GM18507 (cell line): ENCODE measurements at regions not wholly inside any gene's neighbourhood (a gene's known extent, or its start where the extent isn't known, plus 50 kb on each side); places are given as distances from the start of the nearest gene placed in this dataset.
"Not testable (repeated sequence)": the region's sequence is repeated elsewhere in the genome, so short reads cannot be mapped to it uniquely, and the experiment has no call there.

Experiments used
- DNase-seq: peaks from one replicate; pipeline ENCODE4 v3.0.0; 2011; ENCODE audit warnings: low read depth; ENCODE audit not compliant: insufficient read length; ENCODE audit errors: extremely low spot score
- FAIRE-seq: peaks from 2 replicates; lab custom pipeline; 2011; peaks lifted over from hg19 to GRCh38; lab: Jason Lieb, UNC

GRCh38 chr15:54790693-54791092 is 406.0 kb downstream of the RSL24D1 start:
- DNase-seq, result no peak
- no peak for FAIRE-seq

DNA sequence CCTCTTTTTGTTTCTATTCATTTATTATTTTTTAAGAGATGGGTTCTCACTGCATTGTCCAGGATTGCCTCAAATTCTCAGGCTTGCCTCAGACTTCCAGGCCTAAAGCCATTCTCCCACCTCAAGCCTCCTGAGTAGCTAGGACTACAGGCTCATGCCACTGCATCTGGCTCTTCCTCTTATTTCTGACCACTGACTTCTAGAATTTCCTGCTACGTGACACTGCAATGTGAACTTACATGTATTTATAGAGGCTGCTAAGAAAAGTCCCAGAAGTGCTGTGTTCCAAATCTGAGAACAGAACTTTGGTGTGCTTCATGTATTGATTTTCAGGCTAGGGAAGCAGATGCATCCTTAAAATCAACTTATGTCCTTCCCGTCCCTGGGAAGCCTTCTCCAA is 407.4 kb downstream of the RSL24D1 start:
- DNase-seq (no peak), FAIRE-seq (no peak)

DNA sequence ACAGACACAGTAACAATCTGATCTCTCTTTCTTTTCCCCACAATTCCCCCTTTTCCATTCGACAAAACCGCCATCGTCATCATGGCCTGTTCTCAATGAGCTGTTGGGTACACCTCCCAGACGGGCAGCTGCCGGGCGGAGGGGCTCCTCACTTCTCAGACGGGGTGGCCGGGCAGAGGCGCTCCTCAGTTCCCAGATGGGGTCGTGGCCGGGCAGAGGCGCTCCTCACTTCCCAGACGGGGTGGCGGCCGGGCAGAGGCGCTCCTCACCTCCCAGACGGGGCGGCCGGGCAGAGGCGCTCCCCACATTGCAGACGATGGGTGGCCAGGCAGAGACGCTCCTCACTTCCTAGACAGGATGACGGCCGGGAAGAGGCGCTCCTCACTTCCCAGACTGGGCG is 415.5 kb downstream of the RSL24D1 start:
- not testable (repeated sequence) for FAIRE-seq

DNA sequence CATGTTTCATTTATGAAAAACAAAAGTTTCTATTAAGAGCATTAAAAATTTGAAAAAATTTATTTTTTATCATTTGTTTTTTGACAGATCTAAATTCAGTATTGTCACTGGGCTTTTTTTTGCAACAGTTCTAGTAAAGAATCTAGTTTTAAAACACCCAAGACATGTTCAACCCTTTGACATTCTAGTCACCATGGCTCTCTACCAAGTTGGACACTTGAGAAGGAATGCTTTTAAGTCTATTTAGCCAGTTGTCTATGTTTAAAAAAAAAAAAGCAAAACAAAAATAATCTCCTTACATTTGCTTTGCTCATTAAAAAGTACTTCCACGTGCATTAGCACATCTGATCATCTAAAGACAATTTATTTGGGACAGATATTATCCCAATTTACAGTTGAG is 417.5 kb downstream of the RSL24D1 start:
- FAIRE-seq, result no peak

More for the DNA sequence above, 415.5 kb downstream of the RSL24D1 start:
- not testable (repeated sequence) for DNase-seq

GRCh38 chr15:54776410-54776809 is 420.3 kb downstream of the RSL24D1 start:
- DNase-seq (no peak), FAIRE-seq (no peak)

More for the DNA sequence above, 417.5 kb downstream of the RSL24D1 start:
- DNase-seq, result no peak

DNA sequence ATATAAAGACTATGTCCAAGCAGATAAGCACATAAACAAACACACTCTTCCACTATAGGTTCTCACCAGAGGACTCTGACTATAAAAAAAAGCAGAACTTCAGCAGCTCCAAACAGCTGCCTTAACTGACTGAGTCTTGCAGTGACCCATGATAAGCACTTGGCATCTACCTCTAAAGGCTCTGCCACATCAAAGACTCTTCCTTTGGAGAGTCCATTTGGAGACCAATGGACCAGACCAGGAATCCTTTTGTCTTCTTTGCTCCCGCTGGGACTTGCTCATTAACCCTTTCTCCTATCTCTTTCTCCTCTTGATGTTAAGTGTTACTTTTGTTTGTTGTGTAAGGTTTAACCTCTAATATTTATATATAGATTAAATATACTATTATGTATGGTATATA is 424.1 kb downstream of the RSL24D1 start:
- no peak for DNase-seq
- FAIRE-seq, result no peak

- DNase-seq, FAIRE-seq: not testable (repeated sequence)
Observed at GRCh38 chr15:54749461-54749860, 447.3 kb downstream of the RSL24D1 start.

DNA sequence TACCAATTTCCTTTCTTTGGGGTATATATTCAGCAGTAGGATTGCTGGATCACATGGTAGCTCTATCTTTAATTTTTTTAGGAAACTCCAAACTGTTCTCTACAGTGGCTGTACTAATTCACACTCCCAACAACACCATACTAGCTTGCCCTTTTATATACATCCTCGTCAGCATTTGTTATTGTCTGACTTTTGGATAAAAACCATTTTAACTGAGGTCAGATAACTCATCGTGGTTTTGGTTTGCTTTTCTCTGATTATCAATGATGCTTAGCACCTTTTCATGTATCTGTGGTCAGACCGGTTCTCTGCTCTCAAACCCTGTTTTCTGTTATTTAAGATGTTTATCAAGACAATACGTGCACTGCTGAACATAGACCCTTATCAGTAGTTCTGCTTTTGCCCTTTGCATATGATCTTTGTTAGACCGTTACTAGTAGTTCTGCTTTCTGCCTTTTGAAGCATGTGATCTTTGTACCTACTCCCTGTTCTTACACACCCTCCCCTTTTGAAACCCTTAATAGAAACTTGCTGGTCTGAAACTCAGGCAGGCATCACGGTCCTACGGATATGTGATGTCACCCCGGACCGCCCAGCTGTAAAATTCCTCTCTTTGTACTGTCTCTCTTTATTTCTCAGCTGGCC is 474.3 kb downstream of the RSL24D1 start:
- FAIRE-seq (no peak), DNase-seq (no peak)

DNA sequence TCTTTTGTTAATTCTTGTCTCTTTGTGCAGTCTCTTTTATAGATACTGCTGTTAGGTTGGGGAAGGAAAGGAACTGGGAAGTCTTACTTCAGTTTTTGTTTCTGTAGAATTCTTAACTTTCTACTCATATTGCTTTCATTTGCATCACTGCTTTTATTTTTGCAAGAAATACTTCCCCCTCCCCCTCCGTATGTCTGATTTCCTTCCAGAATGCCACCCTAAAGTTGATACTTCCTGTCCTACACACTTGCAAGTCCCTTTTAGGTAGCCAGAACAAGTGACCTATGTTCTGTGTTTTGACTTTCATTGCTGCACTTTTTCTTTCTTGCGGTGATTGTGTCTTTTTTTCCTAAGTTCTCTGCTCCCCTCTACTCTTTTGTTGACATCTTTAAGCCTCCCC is 477.4 kb downstream of the RSL24D1 start:
- DNase-seq (no peak), FAIRE-seq (no peak)

DNA sequence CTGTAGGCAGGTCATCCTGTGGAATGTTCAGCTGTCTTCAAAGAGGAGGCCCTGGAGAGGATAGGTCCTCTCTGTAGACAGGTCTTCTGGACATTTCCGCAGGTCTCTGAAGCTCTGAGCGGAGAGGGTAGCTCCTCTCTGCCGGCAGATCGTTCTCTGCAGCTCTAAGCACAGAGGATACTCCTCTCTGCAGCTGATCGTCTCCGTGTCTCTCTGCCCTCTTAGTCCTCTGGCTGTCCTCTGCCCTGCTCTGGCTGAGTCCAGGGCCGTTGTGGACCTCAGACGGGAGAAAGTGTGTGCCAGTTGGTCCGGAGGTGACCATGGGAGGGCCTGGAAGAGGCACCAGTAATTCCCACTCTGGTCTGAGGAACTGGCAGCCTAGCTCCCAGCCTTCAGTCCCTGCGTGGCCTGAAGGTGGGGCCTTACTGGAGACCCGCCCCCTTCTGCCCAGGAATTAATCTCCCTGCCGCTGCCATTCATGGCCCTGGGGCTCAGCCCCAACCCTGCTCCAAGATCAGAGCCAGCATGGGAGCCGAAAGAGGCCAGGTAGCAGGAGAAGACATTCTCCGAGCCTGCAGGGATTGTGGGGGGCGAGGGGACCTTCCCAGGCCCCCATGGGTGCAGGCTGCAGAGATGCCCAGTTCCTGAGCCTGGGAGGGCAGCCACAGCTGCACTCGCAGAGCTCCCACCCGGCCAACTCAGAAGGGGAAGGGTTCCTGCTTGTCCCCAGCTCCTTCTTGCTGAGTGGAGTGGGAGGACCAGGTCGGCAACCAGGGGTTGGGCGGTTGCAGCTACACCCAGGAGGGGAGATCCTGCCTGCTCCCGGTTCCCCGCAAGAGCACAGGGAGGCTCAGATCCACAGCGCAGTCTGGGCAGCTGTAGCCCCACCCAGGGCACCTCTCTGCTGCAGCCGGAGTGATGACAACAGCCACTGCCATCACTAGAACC is 488.7 kb downstream of the RSL24D1 start:
- DNase-seq (no peak), FAIRE-seq (no peak)

- FAIRE-seq (no peak), DNase-seq (no peak)
Observed at GRCh38 chr15:54687628-54688027, 509.1 kb downstream of the RSL24D1 start.
